ENCODE measurements at regions not wholly inside any gene's neighbourhood (a gene's known extent, or its start where the extent isn't known, plus 50 kb on each side); places are given as distances from the start of the nearest gene placed in this dataset.

DNA sequence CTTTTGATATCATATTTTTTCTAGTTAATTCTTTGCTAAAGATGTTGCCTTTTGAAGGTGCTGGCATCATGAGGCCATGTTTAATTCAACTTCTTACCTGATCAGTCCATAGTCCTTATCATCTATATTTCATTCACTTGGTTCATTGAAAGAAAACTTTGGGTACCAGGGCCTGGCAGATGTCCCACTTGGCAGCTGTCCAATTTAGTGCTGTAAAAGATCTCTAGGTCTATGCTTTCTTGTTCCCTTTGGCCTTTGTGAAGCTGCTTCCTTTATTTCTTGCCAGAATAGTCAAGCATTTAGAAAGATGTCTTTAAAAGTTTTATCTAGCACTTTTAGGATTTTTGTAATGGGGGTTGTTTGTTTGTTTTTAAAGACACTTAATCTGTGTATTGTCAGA is 61.7 kb upstream of the EYA4 start:
- TF ChIP-seq CTCF (IDR thresholded peaks at IDR 0.05) (no peak), EZH2 (IDR thresholded peaks at IDR 0.05; ENCODE audit: borderline replicate concordance, insufficient read depth, low read depth, low read length, poor library complexity, severe bottlenecking) (no peak)
